Coronary artery (tissue), 2 donors: ENCODE measurements at regions not wholly inside any gene's neighbourhood (a gene's known extent, or its start where the extent isn't known, plus 50 kb on each side); places are given as distances from the start of the nearest gene placed in this dataset.

Experiments
- DNase-seq: peaks from one replicate; pipeline ENCODE4 v3.0.0-alpha.2; 2017; ENCODE audit warnings: low spot score
- H3K27ac ChIP-seq, 2 donors: fragments of 200-600 bp; sonication (generic); one replicate each; pipeline ENCODE4 v1.5.1; 2016 to 2019
- H3K4me3 ChIP-seq: fragments of 200-600 bp; sonication (generic); 2 replicates; pipeline ENCODE4 v1.5.1; 2016; ENCODE audit warnings: mild to moderate bottlenecking, moderate library complexity
- TF ChIP-seq, protein P1 (sequence below): fragments of 200-600 bp; sonication (generic); IDR thresholded peaks from one replicate; pipeline ENCODE4 v1.5.1; 2019; ENCODE audit warnings: antibody characterized with exemption

DNA sequence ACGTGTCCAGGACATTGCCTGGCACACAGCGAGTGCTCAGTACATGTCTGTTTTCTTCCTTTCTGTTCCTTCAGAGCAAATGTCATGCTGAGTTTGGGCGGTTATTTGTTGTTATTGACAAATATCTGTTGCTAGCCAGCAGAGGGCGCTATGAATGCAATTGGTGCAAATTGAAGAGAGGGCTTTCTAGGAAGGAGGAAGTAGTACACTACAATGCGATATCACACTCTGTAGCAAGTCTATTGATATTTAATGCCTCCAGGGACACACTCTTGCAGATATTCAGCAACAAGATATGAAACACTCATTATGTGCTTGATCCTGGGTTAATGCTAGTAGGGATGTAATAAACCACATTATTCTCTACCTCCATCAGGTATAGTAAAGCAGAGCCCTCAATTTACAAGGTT is 267.3 kb upstream of the SRRM4 start:
- DNase-seq = no peak
- Histone ChIP-seq H3K4me3 (no peak overlapping the region), H3K27ac (no peak overlapping the region)
- TF ChIP-seq, protein P1, sequence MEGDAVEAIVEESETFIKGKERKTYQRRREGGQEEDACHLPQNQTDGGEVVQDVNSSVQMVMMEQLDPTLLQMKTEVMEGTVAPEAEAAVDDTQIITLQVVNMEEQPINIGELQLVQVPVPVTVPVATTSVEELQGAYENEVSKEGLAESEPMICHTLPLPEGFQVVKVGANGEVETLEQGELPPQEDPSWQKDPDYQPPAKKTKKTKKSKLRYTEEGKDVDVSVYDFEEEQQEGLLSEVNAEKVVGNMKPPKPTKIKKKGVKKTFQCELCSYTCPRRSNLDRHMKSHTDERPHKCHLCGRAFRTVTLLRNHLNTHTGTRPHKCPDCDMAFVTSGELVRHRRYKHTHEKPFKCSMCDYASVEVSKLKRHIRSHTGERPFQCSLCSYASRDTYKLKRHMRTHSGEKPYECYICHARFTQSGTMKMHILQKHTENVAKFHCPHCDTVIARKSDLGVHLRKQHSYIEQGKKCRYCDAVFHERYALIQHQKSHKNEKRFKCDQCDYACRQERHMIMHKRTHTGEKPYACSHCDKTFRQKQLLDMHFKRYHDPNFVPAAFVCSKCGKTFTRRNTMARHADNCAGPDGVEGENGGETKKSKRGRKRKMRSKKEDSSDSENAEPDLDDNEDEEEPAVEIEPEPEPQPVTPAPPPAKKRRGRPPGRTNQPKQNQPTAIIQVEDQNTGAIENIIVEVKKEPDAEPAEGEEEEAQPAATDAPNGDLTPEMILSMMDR = no peak

DNA sequence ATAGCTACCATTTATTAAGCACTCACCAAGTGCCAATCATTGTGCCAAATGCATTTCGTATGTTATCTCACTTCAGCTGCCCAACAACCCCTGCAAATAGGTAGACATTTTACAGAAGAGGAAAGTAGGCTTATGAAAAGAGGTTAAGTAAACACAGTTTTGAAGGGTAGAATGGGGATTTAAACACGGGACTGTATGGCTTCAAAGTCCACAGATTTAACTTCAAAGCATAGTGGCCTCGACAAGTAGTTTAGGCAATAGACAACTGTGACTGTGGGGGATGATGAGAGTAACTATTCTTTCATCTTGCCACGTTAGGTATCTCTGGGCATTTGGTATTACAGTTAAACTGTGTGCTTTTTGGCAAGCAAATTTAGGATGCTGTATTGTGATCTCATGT is 266.8 kb upstream of the SRRM4 start:
- DNase-seq = no peak
- TF ChIP-seq, protein P1 = no peak

DNA sequence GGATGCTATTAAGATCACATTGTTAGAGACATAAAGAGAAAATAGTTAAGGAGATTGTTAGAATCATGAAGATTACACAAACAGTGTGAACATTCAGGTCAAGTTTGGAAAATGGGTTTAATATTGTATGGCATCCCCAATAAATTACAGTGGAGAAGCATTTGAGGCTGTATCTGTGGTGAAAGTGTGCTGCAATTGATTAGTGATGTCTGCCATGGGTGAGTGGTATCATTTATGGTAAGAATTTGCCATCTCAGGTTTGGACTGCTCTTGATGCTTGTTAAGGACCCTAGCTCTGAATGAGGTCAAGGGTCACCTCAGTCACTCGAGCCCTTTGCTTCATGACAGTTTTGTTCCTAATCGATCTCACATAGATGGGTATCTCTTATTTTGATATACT is 265.7 kb upstream of the SRRM4 start:
- TF ChIP-seq, protein P1 = no peak
- no peak for DNase-seq
- Histone ChIP-seq H3K4me3 (no peak overlapping the region), H3K27ac (no peak overlapping the region)

More for the DNA sequence above, 266.8 kb upstream of the SRRM4 start:
- H3K4me3 ChIP-seq = no peak overlapping the region
- H3K27ac ChIP-seq = no peak overlapping the region

DNA sequence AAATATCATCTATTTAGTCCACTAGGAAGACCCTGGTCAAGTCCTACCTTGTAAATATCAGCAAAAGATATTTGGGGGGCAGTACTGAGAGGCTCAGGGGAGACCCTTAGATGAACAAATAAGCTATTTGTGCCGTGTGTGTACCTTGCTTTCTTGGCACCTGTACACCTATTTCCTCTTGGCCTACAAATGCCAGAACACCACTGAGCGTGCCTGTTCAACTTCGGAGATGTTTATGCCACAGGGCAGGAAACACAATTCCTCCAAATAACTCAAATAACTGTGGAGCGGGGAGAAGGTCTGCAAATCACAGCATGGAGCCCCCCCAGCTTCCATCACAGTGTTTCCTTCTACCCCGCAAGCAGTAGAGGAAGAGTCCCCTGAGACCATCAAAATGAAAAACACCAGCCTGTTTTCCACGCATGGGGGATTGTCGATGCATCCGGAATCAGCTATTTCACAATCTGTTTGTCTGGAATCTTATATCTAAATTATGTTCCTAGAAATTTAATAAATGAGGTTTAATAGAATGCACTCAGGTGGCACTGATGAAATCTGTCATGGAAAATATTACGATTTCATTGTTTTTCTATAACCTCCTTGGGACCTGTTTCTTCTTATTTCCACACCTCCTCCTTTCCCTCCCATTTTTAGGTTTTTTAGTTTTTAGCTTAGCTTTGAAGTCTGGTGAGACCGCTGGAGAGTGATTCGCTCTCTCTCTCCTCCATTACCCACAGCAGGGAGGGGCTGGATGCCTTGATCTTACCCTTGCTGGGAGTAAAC is 254.0 kb upstream of the SRRM4 start:
- no peak for DNase-seq
- TF ChIP-seq, protein P1 = no peak
- H3K4me3 ChIP-seq = no peak overlapping the region
- no peak overlapping the region for H3K27ac ChIP-seq

DNA sequence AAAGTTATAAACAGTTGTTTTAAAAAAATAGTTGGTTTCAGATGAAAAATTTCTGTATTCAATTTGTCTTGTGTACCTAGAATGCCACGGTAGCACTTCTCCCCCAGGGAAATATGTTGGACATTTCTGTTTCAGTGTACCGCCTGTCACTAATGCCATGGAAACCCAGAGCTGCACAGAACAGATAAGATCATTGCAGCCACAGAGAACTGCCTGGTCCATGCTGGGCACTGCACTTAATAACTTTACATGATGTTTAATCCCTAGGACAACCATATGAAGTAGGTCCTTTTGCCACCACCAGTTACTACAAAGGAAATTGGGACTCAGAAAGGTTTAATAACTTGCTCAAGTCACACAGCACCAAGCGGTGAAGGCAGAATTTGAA is 253.4 kb upstream of the SRRM4 start:
- H3K27ac ChIP-seq = no peak overlapping the region
- TF ChIP-seq, protein P1 = no peak
- H3K4me3 ChIP-seq = no peak overlapping the region
- no peak for DNase-seq

DNA sequence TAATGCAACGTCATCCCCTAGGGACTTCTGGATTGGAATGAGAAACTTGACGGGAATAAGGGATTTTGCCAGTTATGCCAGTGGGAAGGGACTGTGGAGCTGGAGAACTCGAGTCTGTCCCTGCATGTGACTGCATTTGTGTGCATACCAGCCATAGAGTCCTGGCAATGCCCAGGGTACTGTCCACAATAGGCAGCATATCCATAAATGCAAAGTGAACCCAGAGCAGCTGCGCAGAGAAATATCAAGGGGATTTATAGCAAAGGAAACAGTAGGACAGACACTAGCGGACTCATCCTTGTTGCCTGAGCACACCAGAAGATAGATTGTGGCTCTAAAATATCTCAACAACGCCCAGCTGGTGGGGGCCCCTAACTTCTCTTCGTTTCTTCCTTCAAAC is 247.1 kb upstream of the SRRM4 start:
- H3K27ac ChIP-seq = no peak overlapping the region
- H3K4me3 ChIP-seq = no peak overlapping the region
- DNase-seq = no peak
- TF ChIP-seq, protein P1 = no peak

DNA sequence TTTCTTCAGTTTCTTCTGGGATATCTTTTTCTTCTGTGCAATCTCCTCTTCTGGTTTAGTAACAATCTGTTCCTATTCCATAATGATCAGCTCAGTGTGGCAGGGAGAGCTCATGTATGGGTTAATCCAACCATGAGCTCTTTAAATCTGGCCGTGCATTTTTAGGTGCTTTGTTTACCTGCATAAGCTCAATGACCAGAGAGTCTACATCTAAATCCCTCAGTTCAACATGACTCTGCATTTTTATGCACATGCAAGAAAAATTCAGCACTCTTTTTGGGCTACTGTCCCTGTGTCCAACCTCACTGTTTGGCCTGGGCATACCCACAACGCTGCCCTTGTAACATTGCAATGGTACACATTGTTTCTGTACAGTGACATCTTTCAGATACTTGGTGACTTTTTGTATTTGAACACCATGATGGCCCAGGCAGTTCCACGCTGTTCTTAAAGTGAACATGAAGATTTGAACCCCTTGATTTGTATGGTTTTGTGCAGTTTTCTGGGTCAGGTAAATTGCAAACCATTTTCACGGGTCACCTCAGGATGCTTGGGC is 243.3 kb upstream of the SRRM4 start:
- no peak overlapping the region for H3K27ac ChIP-seq
- no peak for DNase-seq
- no peak overlapping the region for H3K4me3 ChIP-seq
- TF ChIP-seq, protein P1 = no peak
